ENCODE measurements at regions not wholly inside any gene's neighbourhood (a gene's known extent, or its start where the extent isn't known, plus 50 kb on each side); places are given as distances from the start of the nearest gene placed in this dataset.

- no peak for TF ChIP-seq CTCF (IDR thresholded peaks at IDR 0.05 in 4 of 5, conservative IDR thresholded peaks at IDR 0.05 in 1 of 5)
- DNase-seq = no peak
- Histone ChIP-seq H3K9me3 (no peaks in the 10 kb centered on the region), H3K27ac (no peak overlapping the region), H3K27me3 (no peaks in the 10 kb centered on the region), H3K4me3 (no peak overlapping the region), H3K4me1 (no peaks in the 10 kb centered on the region), H3K36me3 (no peaks in the 10 kb centered on the region)
- intact Hi-C loops (cut with DNase I; ENCODE audit: low total_unique reads) = no loop called here
- no peak for ATAC-seq
- in situ Hi-C loops (cut with MboI; ENCODE audit: low sequenced_read_pairs in 4 of 4) = no loop called here
These were observed 223.1 kb upstream of the GLI3 start for GRCh38 chr7:42460148-42460547.

- ATAC-seq = no peak
- in situ Hi-C loops (cut with MboI; ENCODE audit: low sequenced_read_pairs in 4 of 4) = no loop called here
These were observed 220.7 kb upstream of the GLI3 start for GRCh38 chr7:42457663-42458062.

GRCh38 chr7:42456756-42457276 is 219.8 kb upstream of the GLI3 start:
- ATAC-seq (peak in 1 of 2 donors; percentile 36), DNase-seq (no peak)
- H3K27me3 ChIP-seq = no peaks in the 10 kb centered on the region
- H3K4me1 ChIP-seq = no peaks in the 10 kb centered on the region
- no peaks in the 10 kb centered on the region for H3K36me3 ChIP-seq
- no peaks in the 10 kb centered on the region for H3K9me3 ChIP-seq
- in situ Hi-C loops (cut with MboI; ENCODE audit: low sequenced_read_pairs in 4 of 4) = no loop called here
- intact Hi-C loops (cut with DNase I; ENCODE audit: low total_unique reads) = no loop called here
- no peak overlapping the region for H3K4me3 ChIP-seq
- TF ChIP-seq CTCF (IDR thresholded peaks at IDR 0.05 in 4 of 5, conservative IDR thresholded peaks at IDR 0.05 in 1 of 5) (no peak), POLR2A (IDR thresholded peaks at IDR 0.05) (no peak)
- no peak overlapping the region for H3K27ac ChIP-seq

More at GRCh38 chr7:42457663-42458062, 220.7 kb upstream of the GLI3 start:
- no peak overlapping the region for H3K27ac ChIP-seq
- no peak for DNase-seq
- no peak for TF ChIP-seq POLR2A (IDR thresholded peaks at IDR 0.05)
- no peak for TF ChIP-seq CTCF (IDR thresholded peaks at IDR 0.05 in 4 of 5, conservative IDR thresholded peaks at IDR 0.05 in 1 of 5)
- H3K36me3 ChIP-seq = no peaks in the 10 kb centered on the region
- H3K4me3 ChIP-seq = no peak overlapping the region
- no peaks in the 10 kb centered on the region for H3K27me3 ChIP-seq
- no peaks in the 10 kb centered on the region for H3K4me1 ChIP-seq
- no peaks in the 10 kb centered on the region for H3K9me3 ChIP-seq
- intact Hi-C loops (cut with DNase I; ENCODE audit: low total_unique reads) = no loop called here

GRCh38 chr7:42456267-42456666 is 219.3 kb upstream of the GLI3 start:
- TF ChIP-seq CTCF (IDR thresholded peaks at IDR 0.05 in 4 of 5, conservative IDR thresholded peaks at IDR 0.05 in 1 of 5) (no peak), POLR2A (IDR thresholded peaks at IDR 0.05) (no peak)
- Histone ChIP-seq H3K4me1 (no peaks in the 10 kb centered on the region), H3K27ac (no peak overlapping the region)

GRCh38 chr7:42453931-42454361 is 216.9 kb upstream of the GLI3 start:
- ATAC-seq (no peak), DNase-seq (no peak)
- no peak overlapping the region for H3K4me3 ChIP-seq
- no peak overlapping the region for H3K27ac ChIP-seq
- H3K9me3 ChIP-seq = no peaks in the 10 kb centered on the region
- in situ Hi-C loops (cut with MboI; ENCODE audit: low sequenced_read_pairs in 4 of 4) (no loop called here), intact Hi-C loops (cut with DNase I; ENCODE audit: low total_unique reads) (no loop called here)
- no peaks in the 10 kb centered on the region for H3K36me3 ChIP-seq
- no peak for TF ChIP-seq CTCF (IDR thresholded peaks at IDR 0.05 in 4 of 5, conservative IDR thresholded peaks at IDR 0.05 in 1 of 5)
- no peak for TF ChIP-seq POLR2A (IDR thresholded peaks at IDR 0.05)
- H3K27me3 ChIP-seq = no peaks in the 10 kb centered on the region
- no peaks in the 10 kb centered on the region for H3K4me1 ChIP-seq

More at GRCh38 chr7:42456267-42456666, 219.3 kb upstream of the GLI3 start:
- in situ Hi-C loops (cut with MboI; ENCODE audit: low sequenced_read_pairs in 4 of 4) = no loop called here
- intact Hi-C loops (cut with DNase I; ENCODE audit: low total_unique reads) = no loop called here
- Histone ChIP-seq H3K4me3 (no peak overlapping the region), H3K27me3 (no peaks in the 10 kb centered on the region), H3K36me3 (no peaks in the 10 kb centered on the region), H3K9me3 (no peaks in the 10 kb centered on the region)
- DNase-seq (peak in 1 of 2 donors; percentile 31), ATAC-seq (peak; percentile 36 to 51)

Measured in gastrocnemius medialis (tissue), 4 donors.